IMR-90 (cell line): ENCODE measurements at regions not wholly inside any gene's neighbourhood (a gene's known extent, or its start where the extent isn't known, plus 50 kb on each side); places are given as distances from the start of the nearest gene placed in this dataset.

Experiments
- ATAC-seq: fragments of 200-7000 bp; cut with Tn5 transposase; 2 replicates; pipeline ENCODE4 v1.9.1; 2020; ENCODE audit warnings: low read depth, mild to moderate bottlenecking, moderate library complexity
- BruUV-seq: library from RNA; stranded (reverse); fragments of 400-500 nt; replicated peaks from 2 replicates; lab custom pipeline; 2021; lab: Mats Ljungman, UMichigan
- CTCF ChIA-PET: fragments of 300-600 bp; formaldehyde crosslinking; extraction: SDS; loops from one replicate; lab custom pipeline; 2021; ENCODE audit warnings: antibody characterized with exemption; lab: Yijun Ruan, JAX
- POLR2A ChIA-PET: fragments of 300-600 bp; sonication (Branson Sonifier 250); formaldehyde crosslinking; loops from one replicate; lab custom pipeline; 2022; ENCODE audit warnings: antibody characterized with exemption; ENCODE audit not compliant: unreplicated experiment; lab: Charles Lee
- DNase-seq: peaks from one replicate; pipeline ENCODE4 v3.0.0; 2013
- H2AFZ ChIP-seq: replicated peaks from 2 replicates; pipeline ENCODE3; 2013; ENCODE audit warnings: low read length, mild to moderate bottlenecking; ENCODE audit not compliant: poor library complexity
- H2AK5ac ChIP-seq: 2 replicates; pipeline ENCODE4 v1.6.1; 2013; ENCODE audit warnings: low read depth, low read length, inconsistent platforms
- H2AK9ac ChIP-seq: replicated peaks from 2 replicates; pipeline ENCODE3; 2013; ENCODE audit warnings: mild to moderate bottlenecking, low read depth, low read length, moderate library complexity; ENCODE audit not compliant: poor library complexity
- H2BK120ac ChIP-seq: 2 replicates; pipeline ENCODE4 v1.6.1; 2013; ENCODE audit warnings: low read depth, low read length, inconsistent platforms
- H2BK15ac ChIP-seq: 3 replicates; pipeline ENCODE4 v1.6.1; 2013; ENCODE audit warnings: low read depth, low read length, inconsistent platforms
- H2BK20ac ChIP-seq: 2 replicates; pipeline ENCODE4 v1.6.1; 2013; ENCODE audit warnings: low read depth, mild to moderate bottlenecking, inconsistent platforms, low read length, moderate library complexity
- H2BK5ac ChIP-seq: 2 replicates; pipeline ENCODE4 v1.6.1; 2013; ENCODE audit warnings: mild to moderate bottlenecking, low read depth, low read length, inconsistent platforms; ENCODE audit not compliant: poor library complexity, severe bottlenecking
- H3K14ac ChIP-seq: replicated peaks from 2 replicates; pipeline ENCODE4 v1.6.1; 2013; ENCODE audit warnings: low read depth, low read length, inconsistent platforms
- H3K18ac ChIP-seq: 2 replicates; pipeline ENCODE4 v1.6.1; 2013; ENCODE audit warnings: low read depth, low read length, control low read depth
- H3K23ac ChIP-seq: 2 replicates; pipeline ENCODE4 v1.6.1; 2013; ENCODE audit warnings: low read depth, low read length, inconsistent platforms
- H3K27ac ChIP-seq: 2 replicates; pipeline ENCODE4 v1.5.1; 2013; ENCODE audit warnings: mild to moderate bottlenecking, control low read depth, low read length; ENCODE audit not compliant: insufficient read depth
- H3K27me3 ChIP-seq: 2 replicates; pipeline ENCODE4 v1.6.1; 2013; ENCODE audit warnings: low read length; ENCODE audit not compliant: control insufficient read depth, insufficient read depth
- H3K36me3 ChIP-seq: 2 replicates; pipeline ENCODE4 v1.6.1; 2013; ENCODE audit warnings: low read length, mixed read lengths; ENCODE audit not compliant: control insufficient read depth, insufficient read depth
- H3K4ac ChIP-seq: 2 replicates; pipeline ENCODE4 v1.6.1; 2013; ENCODE audit warnings: low read depth, low read length, inconsistent platforms
- H3K4me1 ChIP-seq: 2 replicates; pipeline ENCODE4 v1.6.1; 2013; ENCODE audit warnings: low read length, mixed read lengths; ENCODE audit not compliant: control insufficient read depth, insufficient read depth
- H3K4me2 ChIP-seq: 2 replicates; pipeline ENCODE4 v1.6.1; 2013; ENCODE audit warnings: low read depth, mild to moderate bottlenecking, control low read depth, low read length, moderate library complexity
- H3K4me3 ChIP-seq: 2 replicates; pipeline ENCODE4 v1.5.1; 2013; ENCODE audit warnings: low read depth, mild to moderate bottlenecking, control low read depth, low read length, moderate library complexity; ENCODE audit not compliant: insufficient read depth
- H3K56ac ChIP-seq: 2 replicates; pipeline ENCODE4 v1.6.1; 2013; ENCODE audit warnings: low read length, inconsistent platforms; ENCODE audit not compliant: insufficient read depth; ENCODE audit errors: extremely low read depth
- H3K79me1 ChIP-seq, 2 experiments: 2 replicates each; pipeline ENCODE4 v1.6.1; 2013; ENCODE audit warnings: low read length in 2 of 2, inconsistent platforms in 1 of 2, low read depth in 1 of 2
- H3K9ac ChIP-seq: 2 replicates; pipeline ENCODE4 v1.6.1; 2013; ENCODE audit warnings: low read depth, low read length, control low read depth
- H3K9me1 ChIP-seq: 2 replicates; pipeline ENCODE4 v1.6.1; 2013; ENCODE audit warnings: low read length, inconsistent platforms; ENCODE audit not compliant: insufficient read depth
- H3K9me3 ChIP-seq: 2 replicates; pipeline ENCODE4 v1.6.1; 2013; ENCODE audit warnings: low read length; ENCODE audit not compliant: control insufficient read depth, insufficient read depth
- H4K20me1 ChIP-seq: 2 replicates; pipeline ENCODE4 v1.6.1; 2013; ENCODE audit warnings: low read length, inconsistent platforms; ENCODE audit not compliant: insufficient read depth
- H4K5ac ChIP-seq: 2 replicates; pipeline ENCODE4 v1.6.1; 2013; ENCODE audit warnings: mild to moderate bottlenecking, low read depth, low read length, control low read depth
- H4K8ac ChIP-seq, 2 experiments: 2 replicates each; pipeline ENCODE4 v1.6.1; 2013; ENCODE audit warnings: low read depth in 2 of 2, low read length in 2 of 2, control low read depth in 1 of 2, inconsistent platforms in 1 of 2
- H4K91ac ChIP-seq: 2 replicates; pipeline ENCODE4 v1.6.1; 2013; ENCODE audit warnings: low read depth, low read length, inconsistent platforms; ENCODE audit not compliant: insufficient read depth
- BHLHE40 ChIP-seq: fragments of 150-350 bp; IDR thresholded peaks from 2 replicates; pipeline ENCODE4 v1.6.1; 2016; ENCODE audit warnings: mild to moderate bottlenecking, low read depth, low read length
- CEBPB ChIP-seq: IDR thresholded peaks from 2 replicates; pipeline ENCODE4 v1.6.1; 2012; ENCODE audit warnings: low read depth, low read length, improper control_type of control experiment
- CHD1 ChIP-seq: IDR thresholded peaks from 2 replicates; pipeline ENCODE4 v1.6.1; 2012; ENCODE audit warnings: low read depth, low read length, improper control_type of control experiment
- CTCF ChIP-seq: conservative IDR thresholded peaks from 2 replicates; pipeline ENCODE4 v1.5.1; 2012; ENCODE audit warnings: mild to moderate bottlenecking, low read depth, low read length, improper control_type of control experiment
- ELK1 ChIP-seq: fragments of 150-350 bp; IDR thresholded peaks from 2 replicates; pipeline ENCODE4 v1.6.1; 2016; ENCODE audit warnings: low read depth, mild to moderate bottlenecking, low read length, moderate library complexity, borderline replicate concordance
- FOS ChIP-seq: fragments of 150-350 bp; IDR thresholded peaks from 2 replicates; pipeline ENCODE4 v1.6.1; 2016; ENCODE audit warnings: low read depth, low read length
- MAFK ChIP-seq: IDR thresholded peaks from 2 replicates; pipeline ENCODE4 v1.6.1; 2012; ENCODE audit warnings: low read depth, low read length, improper control_type of control experiment
- MAZ ChIP-seq: IDR thresholded peaks from 2 replicates; pipeline ENCODE4 v1.6.1; 2012; ENCODE audit warnings: low read depth, mild to moderate bottlenecking, low read length, improper control_type of control experiment, moderate library complexity, borderline replicate concordance
- MXI1 ChIP-seq: IDR thresholded peaks from 2 replicates; pipeline ENCODE4 v1.6.1; 2012; ENCODE audit warnings: low read depth, mild to moderate bottlenecking, low read length, moderate library complexity, borderline replicate concordance
- NFE2L2 ChIP-seq: fragments of 150-350 bp; IDR thresholded peaks from 2 replicates; pipeline ENCODE4 v1.6.1; 2016; ENCODE audit warnings: low read depth, mild to moderate bottlenecking, low read length
- POLR2A ChIP-seq: IDR thresholded peaks from 2 replicates; pipeline ENCODE4 v1.6.1; 2012; ENCODE audit warnings: mild to moderate bottlenecking, low read depth, low read length
- RAD21 ChIP-seq: IDR thresholded peaks from 2 replicates; pipeline ENCODE4 v1.6.1; 2012; ENCODE audit warnings: low read length, improper control_type of control experiment
- RCOR1 ChIP-seq: IDR thresholded peaks from 2 replicates; pipeline ENCODE4 v1.6.1; 2012; ENCODE audit warnings: mild to moderate bottlenecking, low read length, improper control_type of control experiment; ENCODE audit not compliant: insufficient replicate concordance
- RFX5 ChIP-seq: IDR thresholded peaks from 2 replicates; pipeline ENCODE4 v1.8.0; 2012; ENCODE audit warnings: low read depth, mild to moderate bottlenecking, low read length, moderate library complexity
- SMC3 ChIP-seq: fragments of 150-350 bp; IDR thresholded peaks from 2 replicates; pipeline ENCODE4 v1.6.1; 2016; ENCODE audit warnings: low read depth, mild to moderate bottlenecking, antibody characterized with exemption, low read length, moderate library complexity
- USF2 ChIP-seq: fragments of 150-350 bp; IDR thresholded peaks from 2 replicates; pipeline ENCODE4 v1.6.1; 2017; ENCODE audit warnings: mild to moderate bottlenecking, antibody characterized with exemption, low read length, low read depth
- WGBS, 2 experiments: methylation state at CpG; one replicate each; pipeline versions ENCODE4 v1.1.5 to v1.1.7; 2013; ENCODE audit warnings: missing lambda C conversion rate in 2 of 2; ENCODE audit not compliant: insufficient read length in 1 of 2; ENCODE audit errors: extremely low coverage in 2 of 2; 5-methylcytosine and 5-hydroxymethylcytosine counted together
- dilution Hi-C: fragments of 300-500 bp; cut with HindIII; formaldehyde crosslinking; loops from one replicate; pipeline ENCODE4 v1.14.3; 2018; ENCODE audit warnings: low sequenced_read_pairs; ENCODE audit not compliant: unreplicated experiment
- in situ Hi-C: fragments of 300-500 bp; cut with MboI; formaldehyde crosslinking; loops from 3 replicates; pipeline ENCODE4 v1.14.3; 2019; ENCODE audit warnings: low sequenced_read_pairs, inconsistent platforms, mixed read lengths
- intact Hi-C: fragments of 100-400 bp; cut with micrococcal nuclease; formaldehyde crosslinking; loops from 2 replicates; pipeline ENCODE4 v1.10.0; 2022

GRCh38 chr16:87150262-87150661 lies 166.9 kb downstream of the C16orf95 start:
- Histone ChIP-seq H2AK9ac (no peak overlapping the region), H2BK20ac (no peak overlapping the region), H3K9me3 (peaks cover 10% of the 10 kb centered on the region), H2AFZ (no peak overlapping the region), H3K4me1 (no peaks in the 10 kb centered on the region; the same call in 1 of the 2 replicates), H4K8ac (no peak overlapping the region), H4K91ac (no peak overlapping the region), H3K4me2 (no peak overlapping the region), H2BK120ac (no peak overlapping the region), H3K56ac (no peak overlapping the region), H3K23ac (no peak overlapping the region), H3K14ac (no peak overlapping the region), H3K79me1 (no peaks in the 10 kb centered on the region), H3K9me1 (no peaks in the 10 kb centered on the region), H3K36me3 (no peaks in the 10 kb centered on the region), H3K27ac (no peak overlapping the region), H3K27me3 (peaks cover 30% of the 10 kb centered on the region), H2BK5ac (no peak overlapping the region), H4K20me1 (no peaks in the 10 kb centered on the region), H2BK15ac (no peak overlapping the region), H4K5ac (no peak overlapping the region), H3K18ac (no peak overlapping the region), H2AK5ac (no peak overlapping the region), H3K4me3 (no peak overlapping the region), H3K4ac (no peak overlapping the region), H3K9ac (no peak overlapping the region)
- ATAC-seq (no peak), DNase-seq (no peak)
- dilution Hi-C loops (no loop called here), intact Hi-C loops (no loop called here), in situ Hi-C loops (no loop called here)
- BruUV-seq = no TSS peak
- CTCF ChIA-PET = no interaction called here
- POLR2A ChIA-PET = no interaction called here
- WGBS, 2 experiments = 54% methylated on average over 6 of the region's 13 CpGs; no CpG with 5 or more reads in 1 of the 2 experiments
- no peak for TF ChIP-seq NFE2L2
- TF ChIP-seq RCOR1 = no peak
- no peak for TF ChIP-seq SMC3
- TF ChIP-seq MXI1 = no peak
- TF ChIP-seq RFX5 = no peak
- TF ChIP-seq MAZ = no peak
- TF ChIP-seq MAFK = no peak
- no peak for TF ChIP-seq CTCF
- no peak for TF ChIP-seq RAD21
- TF ChIP-seq USF2 = no peak
- TF ChIP-seq POLR2A = no peak
- no peak for TF ChIP-seq CEBPB
- no peak for TF ChIP-seq BHLHE40
- no peak for TF ChIP-seq ELK1
- TF ChIP-seq CHD1 = no peak
- TF ChIP-seq FOS = no peak
